Ectodermal cell (in vitro differentiated cells): ENCODE measurements at regions not wholly inside any gene's neighbourhood (a gene's known extent, or its start where the extent isn't known, plus 50 kb on each side); places are given as distances from the start of the nearest gene placed in this dataset.

Source experiments
- H3K27ac ChIP-seq: 2 replicates; pipeline ENCODE4 v1.7.0; 2013; ENCODE audit warnings: mild to moderate bottlenecking, low read depth, low read length; ENCODE audit not compliant: insufficient read depth, poor library complexity, severe bottlenecking
- H3K27me3 ChIP-seq: 2 replicates; pipeline ENCODE4 v1.7.0; 2013; ENCODE audit warnings: mild to moderate bottlenecking, low read length; ENCODE audit not compliant: insufficient read depth, control insufficient read depth, poor library complexity, severe bottlenecking
- H3K36me3 ChIP-seq: one replicate; pipeline ENCODE4 v1.7.0; 2013; ENCODE audit warnings: low read length; ENCODE audit not compliant: control insufficient read depth, insufficient read depth
- H3K4me1 ChIP-seq: one replicate; pipeline ENCODE4 v1.7.0; 2013; ENCODE audit warnings: low read length; ENCODE audit not compliant: control insufficient read depth, insufficient read depth
- H3K4me3 ChIP-seq: 2 replicates; pipeline ENCODE4 v1.7.0; 2013; ENCODE audit warnings: low read depth, low read length, control low read depth; ENCODE audit not compliant: insufficient read depth
- H3K9me3 ChIP-seq: 2 replicates; pipeline ENCODE4 v1.7.0; 2013; ENCODE audit warnings: mild to moderate bottlenecking, low read length, moderate library complexity; ENCODE audit not compliant: control insufficient read depth
- WGBS, 2 experiments: methylation state at CpG; one replicate each; pipeline ENCODE4 v1.1.7; 2013; ENCODE audit warnings: missing lambda C conversion rate in 2 of 2; 5-methylcytosine and 5-hydroxymethylcytosine counted together

DNA sequence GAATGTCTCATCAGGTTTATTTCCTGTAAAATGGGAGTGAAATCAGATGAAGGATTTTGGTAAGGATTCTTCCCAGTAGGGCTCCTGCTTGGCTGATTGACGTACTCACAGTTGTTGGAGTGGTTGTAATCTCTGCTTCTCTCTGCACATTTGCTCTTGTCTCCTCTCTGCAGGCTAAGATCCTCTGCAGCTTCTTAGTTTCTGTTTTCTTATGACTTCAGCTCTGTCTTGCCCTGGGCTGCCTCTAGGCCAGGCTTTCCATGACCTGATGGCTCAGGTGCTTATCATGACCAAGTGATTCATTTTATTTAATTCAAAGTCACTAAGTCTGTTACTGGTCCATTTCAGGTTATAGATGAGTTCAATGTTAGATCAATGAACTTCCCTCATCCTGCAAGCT, 394.5 kb upstream of the DDHD1 start:
- peaks cover 10% of the 10 kb centered on the region for H3K4me1 ChIP-seq
- no peaks in the 10 kb centered on the region for H3K27me3 ChIP-seq
- no peak overlapping the region for H3K4me3 ChIP-seq
- no peaks in the 10 kb centered on the region for H3K36me3 ChIP-seq
- H3K9me3 ChIP-seq, result no peaks in the 10 kb centered on the region
- H3K27ac ChIP-seq, result no peak overlapping the region
- WGBS, 2 experiments, result 73 to 81% methylated on average over 1 of the region's 1 CpG

DNA sequence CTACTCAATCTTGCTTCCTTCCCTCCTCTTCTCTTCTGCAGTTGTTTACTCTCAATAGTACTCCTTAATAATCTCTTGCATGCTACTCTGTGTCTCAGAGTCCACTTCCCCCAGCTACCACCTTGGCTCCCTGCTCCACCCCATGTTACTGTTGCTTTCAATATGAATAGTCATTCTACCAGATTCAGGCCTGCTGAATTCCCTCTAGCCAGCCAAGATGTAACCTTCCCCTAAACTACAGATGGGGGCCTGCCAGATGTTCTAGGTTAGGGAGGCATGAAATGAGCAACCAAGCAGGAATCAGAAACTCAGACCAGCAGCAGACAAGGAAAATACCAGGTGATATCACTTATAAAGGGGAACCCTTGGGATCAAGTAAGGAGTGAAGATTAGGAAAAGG, 392.1 kb upstream of the DDHD1 start:
- H3K27ac ChIP-seq, result no peak overlapping the region
- H3K27me3 ChIP-seq, result no peaks in the 10 kb centered on the region
- no peak overlapping the region for H3K4me3 ChIP-seq
- no peaks in the 10 kb centered on the region for H3K9me3 ChIP-seq
- peaks cover 5% of the 10 kb centered on the region for H3K4me1 ChIP-seq
- no peaks in the 10 kb centered on the region for H3K36me3 ChIP-seq

DNA sequence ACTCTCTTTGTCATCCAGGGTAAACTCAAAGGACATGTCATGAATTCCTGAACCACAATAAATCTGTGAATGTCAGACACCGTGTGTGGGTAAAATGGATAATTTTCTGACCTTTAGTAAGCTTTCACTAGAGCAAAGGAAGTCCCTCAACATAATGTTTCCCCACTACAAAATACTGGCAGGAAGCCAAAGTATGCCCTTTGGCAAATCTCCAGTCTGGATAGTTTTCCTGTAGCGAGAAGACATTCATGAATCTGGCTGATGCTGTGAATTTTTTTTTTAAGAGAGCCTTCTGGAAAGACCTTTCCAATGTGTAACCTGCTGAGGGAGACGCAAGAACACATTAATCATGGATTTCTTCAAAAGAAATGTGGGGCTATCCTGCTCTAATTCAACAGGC, 389.6 kb upstream of the DDHD1 start:
- 95% methylated on average over 3 of the region's 3 CpGs for WGBS, 2 experiments
- no peaks in the 10 kb centered on the region for H3K9me3 ChIP-seq
- H3K36me3 ChIP-seq, result no peaks in the 10 kb centered on the region
- no peaks in the 10 kb centered on the region for H3K27me3 ChIP-seq
- H3K4me1 ChIP-seq, result peaks cover 5% of the 10 kb centered on the region
- no peak overlapping the region for H3K4me3 ChIP-seq
- H3K27ac ChIP-seq, result no peak overlapping the region

DNA sequence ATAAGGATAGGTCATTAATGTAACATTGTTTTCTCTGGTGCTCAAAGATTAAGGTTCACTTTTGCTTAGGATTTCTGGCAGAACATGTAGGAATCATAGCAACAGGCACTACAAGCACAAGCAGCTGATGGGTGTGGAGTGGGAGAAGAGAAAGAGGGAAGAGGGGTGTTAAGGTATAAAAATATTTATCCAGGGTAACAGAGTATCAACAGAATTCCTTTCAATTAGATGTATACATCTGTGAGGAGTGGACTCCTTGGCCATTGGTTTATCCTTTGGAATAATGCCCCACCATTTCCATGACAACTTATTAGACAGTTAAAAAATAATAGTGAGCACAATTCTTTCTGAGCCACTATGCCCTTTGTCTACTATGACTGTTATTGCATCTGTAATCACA, 388.3 kb upstream of the DDHD1 start:
- no peaks in the 10 kb centered on the region for H3K4me1 ChIP-seq
- no peaks in the 10 kb centered on the region for H3K27me3 ChIP-seq
- H3K9me3 ChIP-seq, result no peaks in the 10 kb centered on the region
- no peak overlapping the region for H3K4me3 ChIP-seq
- no peak overlapping the region for H3K27ac ChIP-seq
- no peaks in the 10 kb centered on the region for H3K36me3 ChIP-seq

DNA sequence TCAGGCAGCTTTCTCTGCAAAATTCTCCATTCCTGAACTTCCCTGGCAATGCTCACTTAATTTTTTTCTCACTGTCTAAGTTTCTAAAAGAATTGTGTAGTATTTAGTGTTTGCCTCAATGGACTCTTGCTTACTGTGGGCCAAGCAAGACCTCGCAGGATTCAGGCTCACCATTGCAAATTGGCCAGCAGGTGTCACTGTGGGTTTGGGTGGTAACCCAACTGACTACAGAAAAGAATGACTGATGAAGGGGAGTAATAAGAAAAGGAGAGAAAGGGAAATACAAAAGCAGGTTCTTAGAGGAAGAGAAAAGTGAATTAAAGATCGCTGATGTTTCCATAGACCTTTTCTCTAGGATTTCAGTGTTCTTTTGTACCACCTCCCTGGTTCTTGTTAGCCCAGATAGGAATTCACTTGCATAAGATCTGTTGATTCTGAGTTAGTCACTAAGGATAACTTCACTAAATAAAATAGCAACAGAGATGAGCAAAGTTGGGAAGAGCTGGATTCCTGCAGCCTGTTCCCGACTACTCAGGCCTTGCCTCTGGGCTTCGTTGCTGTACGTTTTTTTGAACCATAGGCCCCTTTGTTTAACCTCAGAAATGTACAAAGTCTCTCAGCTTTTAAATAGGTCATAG, 386.5 kb upstream of the DDHD1 start:
- no peak overlapping the region for H3K4me3 ChIP-seq
- no peaks in the 10 kb centered on the region for H3K4me1 ChIP-seq
- H3K27me3 ChIP-seq, result no peaks in the 10 kb centered on the region
- H3K36me3 ChIP-seq, result no peaks in the 10 kb centered on the region
- 29 to 30% methylated on average over 5 of the region's 5 CpGs for WGBS, 2 experiments
- H3K27ac ChIP-seq, result no peak overlapping the region
- H3K9me3 ChIP-seq, result no peaks in the 10 kb centered on the region

DNA sequence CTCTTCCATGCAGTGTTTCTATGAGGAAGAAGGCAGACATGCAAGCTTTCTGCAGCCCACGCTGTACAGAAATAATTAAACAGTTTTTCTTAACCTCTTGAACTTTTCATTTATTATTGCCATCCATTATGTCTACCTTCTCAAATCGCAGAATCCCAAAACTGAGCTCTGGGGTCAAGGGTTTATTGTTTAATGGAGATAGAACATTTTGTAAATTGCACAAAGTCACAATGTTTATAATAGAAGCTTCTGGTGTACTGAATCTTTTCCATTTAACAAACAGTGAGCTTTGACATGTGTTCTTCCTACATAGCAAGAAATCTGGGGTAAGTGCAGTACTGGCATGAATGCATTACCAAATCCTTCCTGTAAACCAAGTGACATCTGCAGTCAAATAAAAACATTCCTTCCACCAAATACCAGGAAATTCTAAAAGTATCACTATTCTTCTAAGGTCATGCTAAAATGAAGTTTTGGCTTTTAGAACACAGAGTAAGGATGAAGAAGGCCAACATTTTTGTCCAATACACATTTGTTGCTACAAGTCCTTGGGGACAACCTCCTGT, 385.3 kb upstream of the DDHD1 start:
- no peaks in the 10 kb centered on the region for H3K9me3 ChIP-seq
- no peaks in the 10 kb centered on the region for H3K27me3 ChIP-seq
- no peak overlapping the region for H3K27ac ChIP-seq
- 100% methylated on average over 1 to 2 of the region's 2 CpGs for WGBS, 2 experiments
- H3K4me1 ChIP-seq, result no peaks in the 10 kb centered on the region
- no peak overlapping the region for H3K4me3 ChIP-seq
- H3K36me3 ChIP-seq, result no peaks in the 10 kb centered on the region

DNA sequence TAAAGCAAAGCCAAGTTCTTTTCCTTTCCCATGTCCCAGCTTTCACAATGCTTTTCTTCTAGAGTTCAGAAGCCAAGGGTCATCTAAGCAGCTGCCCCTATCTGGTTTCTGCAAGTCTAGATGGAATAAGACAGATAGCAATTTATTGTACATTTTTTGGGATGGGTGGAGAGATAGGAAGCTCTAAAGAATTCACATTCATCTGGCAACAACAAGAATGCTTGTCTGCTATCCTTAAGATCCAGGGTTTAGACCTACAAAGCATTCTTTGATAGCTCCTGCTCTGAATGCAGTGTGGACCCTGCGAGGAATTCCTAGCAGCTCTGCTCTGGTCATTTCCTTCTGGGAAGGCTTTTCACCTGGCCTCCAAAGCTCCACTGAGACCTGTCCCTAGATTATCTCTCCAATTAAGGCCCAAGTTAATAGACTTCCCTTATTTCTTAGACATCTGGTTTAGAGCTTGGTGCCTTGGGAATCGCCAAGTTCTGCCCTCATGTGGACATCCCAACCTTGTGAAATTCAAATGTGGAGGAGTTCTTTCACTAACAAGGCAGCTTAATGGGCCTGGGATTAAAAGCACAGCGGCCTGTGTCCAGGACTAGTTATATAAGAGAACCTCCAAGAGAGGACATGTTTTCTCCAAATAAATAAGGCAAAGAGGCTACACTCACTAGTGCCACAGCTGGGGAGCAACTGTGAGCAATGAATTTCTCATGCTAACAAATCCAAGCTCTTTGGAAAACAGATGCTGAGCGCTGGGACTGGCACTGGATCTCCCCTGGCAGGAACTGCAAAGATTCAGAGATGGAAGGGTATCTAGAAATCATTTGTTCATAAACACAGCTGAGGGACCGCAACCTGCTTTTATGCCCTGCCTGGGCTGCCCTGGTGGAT, 384.5 kb upstream of the DDHD1 start:
- H3K4me3 ChIP-seq, result no peak overlapping the region
- 90 to 95% methylated on average over 5 of the region's 5 CpGs for WGBS, 2 experiments
- H3K27ac ChIP-seq, result no peak overlapping the region
- H3K9me3 ChIP-seq, result no peaks in the 10 kb centered on the region
- H3K27me3 ChIP-seq, result no peaks in the 10 kb centered on the region
- H3K4me1 ChIP-seq, result no peaks in the 10 kb centered on the region
- no peaks in the 10 kb centered on the region for H3K36me3 ChIP-seq

DNA sequence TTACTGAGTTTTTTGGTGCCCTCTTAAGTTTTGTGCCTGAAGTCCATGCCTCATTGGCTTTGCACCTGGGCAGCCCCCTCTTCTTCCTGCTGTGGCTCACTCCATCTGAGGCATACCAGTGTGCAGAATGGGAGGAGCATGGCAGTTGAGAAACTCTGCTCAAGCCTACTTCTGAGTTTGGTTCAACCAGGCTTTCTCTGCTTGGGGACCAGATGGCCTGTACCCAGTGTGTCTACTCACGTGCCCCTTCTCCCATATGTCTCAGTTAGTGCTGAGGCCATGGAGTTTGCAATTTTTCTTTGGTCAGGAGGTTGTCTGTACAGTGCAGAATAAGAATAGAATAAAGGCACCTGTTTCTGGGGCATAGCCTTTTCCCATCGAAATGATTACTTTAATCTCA, 383.3 kb upstream of the DDHD1 start:
- Histone ChIP-seq H3K27ac (no peak overlapping the region), H3K9me3 (no peaks in the 10 kb centered on the region), H3K27me3 (no peaks in the 10 kb centered on the region), H3K36me3 (no peaks in the 10 kb centered on the region), H3K4me3 (no peak overlapping the region), H3K4me1 (no peaks in the 10 kb centered on the region)
- WGBS, 2 experiments, result 89% methylated on average over 2 of the region's 2 CpGs

DNA sequence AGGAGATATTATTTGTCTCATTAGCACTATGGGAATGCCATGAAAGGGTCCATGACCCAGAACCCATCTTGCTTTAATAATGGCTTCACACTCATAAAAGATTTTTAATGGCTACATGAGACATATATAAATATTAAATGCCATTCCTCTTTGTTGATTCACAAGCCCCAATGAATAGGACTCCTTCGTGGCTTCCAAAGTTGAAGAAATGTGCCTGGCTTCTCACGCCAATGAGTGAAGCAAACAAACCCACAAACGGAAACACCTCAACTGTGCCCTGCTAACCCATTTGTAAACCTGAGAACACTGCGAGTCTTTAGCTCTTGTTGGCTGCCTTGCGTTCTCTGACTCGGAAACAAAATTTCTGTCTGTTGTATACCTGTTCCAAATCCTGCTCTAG, 381.7 kb upstream of the DDHD1 start:
- no peaks in the 10 kb centered on the region for H3K27me3 ChIP-seq
- no peak overlapping the region for H3K27ac ChIP-seq
- WGBS, 2 experiments, result 95 to 96% methylated on average over 6 of the region's 6 CpGs
- no peaks in the 10 kb centered on the region for H3K36me3 ChIP-seq
- no peak overlapping the region for H3K4me3 ChIP-seq
- H3K4me1 ChIP-seq, result no peaks in the 10 kb centered on the region
- no peaks in the 10 kb centered on the region for H3K9me3 ChIP-seq

DNA sequence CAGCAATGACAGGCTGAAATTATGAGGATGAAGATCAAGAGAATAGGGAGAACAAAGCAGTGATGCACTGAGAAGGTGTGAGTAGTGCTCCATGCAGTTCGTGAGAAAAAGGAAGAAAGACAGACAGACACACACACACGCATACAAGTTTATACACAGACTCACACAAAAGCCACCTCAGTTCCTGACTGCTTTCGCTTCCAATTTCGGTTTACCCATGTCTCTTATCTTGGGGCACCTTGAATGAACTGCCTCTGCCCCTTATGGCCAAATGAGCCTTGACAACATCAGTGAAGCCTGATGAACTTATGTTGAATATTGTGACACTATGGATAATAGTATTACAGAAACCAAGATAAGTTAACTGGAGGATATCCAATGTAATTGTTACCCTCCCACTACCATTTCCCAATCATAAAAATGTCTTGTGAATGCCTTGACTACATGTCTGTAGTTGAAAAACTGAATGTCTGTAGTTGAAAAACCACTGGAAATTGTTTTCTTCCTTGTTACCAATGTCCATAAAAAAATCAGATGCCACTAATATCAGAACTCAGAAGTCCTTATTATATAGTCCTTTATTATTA, 380.4 kb upstream of the DDHD1 start:
- Histone ChIP-seq H3K4me1 (no peaks in the 10 kb centered on the region), H3K27ac (no peak overlapping the region), H3K9me3 (no peaks in the 10 kb centered on the region), H3K27me3 (no peaks in the 10 kb centered on the region), H3K36me3 (no peaks in the 10 kb centered on the region), H3K4me3 (no peak overlapping the region)
- 66 to 69% methylated on average over 3 to 4 of the region's 4 CpGs for WGBS, 2 experiments
